ENCODE measurements at regions not wholly inside any gene's neighbourhood (a gene's known extent, or its start where the extent isn't known, plus 50 kb on each side); places are given as distances from the start of the nearest gene placed in this dataset.
A peak's percentile ranks its signal among the peaks of the same experiment; 100 is the strongest.
"Not testable (repeated sequence)": the region's sequence is repeated elsewhere in the genome, so short reads cannot be mapped to it uniquely, and the experiment has no call there.

GRCh38 chr2:111455016-111456015 lies 334.6 kb downstream of the BCL2L11 start:
- DNase-seq, result not testable (repeated sequence)

DNA sequence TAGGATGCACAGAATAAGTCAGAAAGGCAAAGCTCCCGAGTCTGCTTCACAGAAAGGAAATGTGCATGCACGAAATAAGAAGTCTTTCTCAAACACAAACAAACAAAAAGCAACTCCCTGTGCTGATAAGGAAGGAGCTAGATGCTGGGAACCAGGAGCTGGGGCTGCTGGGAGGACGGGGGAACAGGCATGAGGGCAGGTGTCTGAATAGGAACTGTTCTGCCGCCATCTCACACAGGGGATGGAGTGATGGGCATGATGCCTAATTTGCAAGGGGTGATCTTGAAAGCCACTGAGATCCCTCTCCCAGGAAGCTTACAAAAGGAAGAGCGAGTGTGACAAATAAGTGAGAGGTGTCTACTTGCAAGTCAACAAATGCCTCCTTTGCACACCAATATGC lies 336.5 kb downstream of the BCL2L11 start:
- DNase-seq, result not testable (repeated sequence)

- not testable (repeated sequence) for DNase-seq
Measured at GRCh38 chr2:111460901-111461300, 340.2 kb downstream of the BCL2L11 start.

- not testable (repeated sequence) for DNase-seq
Measured at GRCh38 chr2:111461831-111462230, 341.1 kb downstream of the BCL2L11 start.

- not testable (repeated sequence) for DNase-seq
Measured at GRCh38 chr2:111462572-111462971, 341.9 kb downstream of the BCL2L11 start.

DNA sequence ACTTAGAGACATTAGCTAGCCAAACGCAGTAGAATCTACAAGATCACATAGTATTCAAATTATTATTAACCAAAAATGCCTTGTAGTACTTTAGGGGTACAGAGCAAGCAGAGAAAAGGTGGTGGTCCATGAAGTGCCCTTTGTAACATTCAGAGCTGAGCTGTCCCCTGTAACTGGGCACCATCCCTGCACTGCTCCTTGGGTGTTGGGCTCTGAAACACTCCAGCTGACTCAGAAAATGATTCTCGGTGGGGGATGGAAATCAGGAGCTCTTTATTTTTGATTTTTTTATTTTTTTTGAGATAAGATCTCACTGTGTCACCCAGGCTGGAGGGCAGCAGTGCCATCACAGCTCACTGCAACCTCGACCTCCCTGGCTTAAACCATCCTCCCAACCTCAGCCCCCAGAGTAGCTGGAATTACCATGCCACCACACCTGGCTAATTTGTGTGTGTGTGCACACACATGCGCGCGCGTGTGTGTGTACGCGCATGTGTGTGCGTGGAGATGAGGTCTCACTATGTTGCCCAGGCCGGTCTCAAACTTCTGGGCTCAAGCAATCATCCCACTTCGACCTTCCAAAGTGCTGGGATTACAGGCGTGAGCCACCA lies 342.6 kb downstream of the BCL2L11 start:
- DNase-seq, result peak; percentile 24

GRCh38 chr2:111463956-111464355 lies 343.2 kb downstream of the BCL2L11 start:
- DNase-seq, result peak; percentile 63

- not testable (repeated sequence) for DNase-seq
Measured at GRCh38 chr2:111464367-111464766, 343.7 kb downstream of the BCL2L11 start.

- DNase-seq, result not testable (repeated sequence)
Measured at GRCh38 chr2:111465521-111465920, 344.8 kb downstream of the BCL2L11 start.

DNA sequence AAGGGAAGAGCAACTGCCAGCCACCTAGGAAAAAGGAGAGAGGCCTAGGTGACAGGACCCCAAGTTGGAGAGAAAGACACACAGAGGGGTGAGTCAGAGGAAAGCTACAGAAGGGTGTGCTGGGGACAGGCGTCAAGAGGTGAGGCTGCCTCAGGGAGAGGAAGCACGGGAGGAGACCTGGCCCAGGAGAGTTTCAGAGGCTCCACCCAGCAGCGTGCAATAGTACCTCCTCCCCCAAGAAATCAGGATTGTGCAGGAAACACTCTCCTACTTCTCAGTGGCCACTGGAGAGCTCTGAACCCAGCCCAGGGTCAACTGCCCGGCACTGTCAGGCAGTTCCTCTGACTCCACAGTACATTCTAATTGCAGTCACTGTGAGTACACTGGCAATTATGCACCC lies 346.0 kb downstream of the BCL2L11 start:
- not testable (repeated sequence) for DNase-seq

DNA sequence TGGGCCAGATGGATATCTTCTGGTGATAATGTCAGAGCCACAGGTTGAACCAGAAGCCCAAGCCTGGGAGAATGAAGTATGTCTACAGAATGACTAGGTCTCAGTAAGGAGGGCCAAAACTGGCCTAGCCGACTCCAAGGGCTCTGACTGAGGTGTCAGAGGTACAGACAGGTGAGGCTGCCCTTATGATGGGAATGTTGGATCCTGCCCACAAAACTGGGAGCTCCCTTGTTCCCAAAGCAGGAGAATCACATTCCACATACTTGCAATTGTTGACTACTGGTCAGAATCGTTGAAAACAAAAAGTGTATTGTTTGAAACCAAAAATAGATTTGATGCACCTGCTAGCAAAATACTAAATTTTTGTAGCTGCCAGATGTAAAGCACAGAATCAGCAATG lies 350.2 kb downstream of the BCL2L11 start:
- not testable (repeated sequence) for DNase-seq

DNA sequence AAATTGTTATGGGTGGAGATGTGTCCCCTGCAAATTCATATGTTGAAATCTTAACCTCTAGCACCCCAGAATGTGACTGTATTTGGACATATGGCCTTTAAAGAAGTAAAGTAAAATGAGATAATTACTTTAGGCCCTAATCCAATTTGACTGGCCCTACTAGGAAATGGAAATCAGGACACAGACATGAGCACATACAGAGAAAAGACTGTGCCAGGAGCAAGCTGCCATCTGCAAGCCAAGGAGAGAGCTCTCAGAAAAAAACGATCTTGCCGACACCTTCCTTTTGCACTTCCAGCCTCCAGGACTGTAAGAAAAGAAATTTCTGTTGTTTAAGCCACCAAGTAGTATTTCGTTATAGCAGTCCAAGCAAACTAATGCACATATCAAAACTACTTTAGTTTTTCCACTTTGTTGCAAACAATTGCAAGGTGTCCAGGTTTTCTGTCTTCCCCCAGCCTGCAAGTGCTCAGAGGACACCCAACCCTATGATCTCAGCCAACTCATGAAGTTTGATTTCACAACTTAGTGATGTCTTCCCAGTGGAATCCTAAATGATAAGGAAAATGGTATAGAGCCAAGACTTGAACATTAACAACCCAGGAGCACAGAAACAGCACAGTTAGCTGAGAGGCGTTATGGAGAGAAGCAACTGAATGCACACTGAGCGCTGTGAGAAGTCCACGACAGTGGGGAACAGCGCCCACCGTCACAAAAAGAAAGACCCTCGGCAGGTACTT lies 351.2 kb downstream of the BCL2L11 start:
- not testable (repeated sequence) for DNase-seq

DNA sequence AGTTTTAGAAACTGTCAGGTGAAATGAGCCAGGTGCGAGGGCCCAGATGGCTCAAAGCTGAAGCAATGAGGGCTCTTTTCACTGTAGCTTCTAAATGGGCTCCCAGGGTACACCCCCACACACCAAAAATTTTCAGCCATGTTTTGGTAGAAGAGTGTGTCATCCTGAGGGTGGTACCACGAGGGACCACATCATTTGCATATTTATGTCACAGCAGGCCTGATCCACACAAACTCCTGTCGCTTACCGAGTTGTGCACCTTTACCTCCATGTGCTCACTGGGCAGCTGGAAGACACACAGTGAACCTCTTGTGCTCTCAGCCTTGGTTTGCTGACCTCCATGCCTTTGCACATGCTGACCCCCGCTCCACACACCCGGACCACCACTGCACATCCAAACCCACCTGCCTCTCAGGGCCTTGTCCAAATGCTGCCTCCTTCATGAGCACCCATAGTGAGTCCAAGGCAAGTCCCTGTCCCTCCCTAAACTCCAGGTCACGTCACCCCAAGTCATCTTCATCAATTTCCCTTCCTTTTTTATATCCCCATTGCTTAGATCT lies 352.2 kb downstream of the BCL2L11 start:
- not testable (repeated sequence) for DNase-seq

GRCh38 chr2:111473522-111473921 lies 352.8 kb downstream of the BCL2L11 start:
- DNase-seq, result not testable (repeated sequence)

DNA sequence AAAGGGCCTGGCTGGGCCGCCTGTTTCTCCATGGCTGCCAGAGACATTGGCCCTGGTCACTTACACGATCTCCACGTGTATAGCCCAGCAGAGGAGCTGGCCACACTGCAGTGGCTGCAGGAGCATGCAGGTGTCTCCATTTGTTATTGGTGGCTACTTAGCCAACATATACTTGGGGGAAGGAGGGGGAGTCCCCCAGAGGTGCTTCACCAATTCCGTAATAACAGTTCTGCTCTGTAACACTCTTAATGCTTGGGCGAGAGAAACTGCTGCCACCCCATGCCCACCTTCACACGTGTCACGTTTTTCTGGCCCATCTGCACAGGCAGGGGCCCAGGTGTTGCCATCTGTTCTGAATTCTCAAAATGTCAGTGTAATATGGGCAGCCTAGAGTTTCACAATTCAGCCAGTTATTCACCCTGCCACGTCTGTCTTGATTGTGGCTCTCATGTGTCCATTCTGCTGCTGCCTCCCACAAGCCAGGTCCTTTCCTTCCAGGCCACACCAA lies 353.5 kb downstream of the BCL2L11 start:
- not testable (repeated sequence) for DNase-seq

DNA sequence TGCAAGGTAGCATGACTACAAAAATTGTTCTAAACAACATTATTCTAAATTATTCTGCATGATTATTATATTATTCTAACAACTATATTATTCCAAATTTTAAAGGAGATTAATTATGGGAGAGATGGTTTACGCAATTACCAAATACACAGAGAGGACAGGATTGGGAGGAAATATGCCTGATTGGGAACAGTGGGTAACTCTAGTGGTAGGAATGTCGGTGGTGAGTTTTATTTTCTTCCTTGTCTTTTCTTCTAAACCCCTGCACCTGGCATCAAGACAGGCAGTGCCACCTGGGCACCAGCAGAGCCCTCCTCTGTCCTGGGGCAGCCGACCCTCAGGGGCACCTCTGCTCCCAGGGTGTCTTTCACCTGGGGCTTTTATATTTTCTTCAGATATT lies 357.6 kb downstream of the BCL2L11 start:
- not testable (repeated sequence) for DNase-seq

DNA sequence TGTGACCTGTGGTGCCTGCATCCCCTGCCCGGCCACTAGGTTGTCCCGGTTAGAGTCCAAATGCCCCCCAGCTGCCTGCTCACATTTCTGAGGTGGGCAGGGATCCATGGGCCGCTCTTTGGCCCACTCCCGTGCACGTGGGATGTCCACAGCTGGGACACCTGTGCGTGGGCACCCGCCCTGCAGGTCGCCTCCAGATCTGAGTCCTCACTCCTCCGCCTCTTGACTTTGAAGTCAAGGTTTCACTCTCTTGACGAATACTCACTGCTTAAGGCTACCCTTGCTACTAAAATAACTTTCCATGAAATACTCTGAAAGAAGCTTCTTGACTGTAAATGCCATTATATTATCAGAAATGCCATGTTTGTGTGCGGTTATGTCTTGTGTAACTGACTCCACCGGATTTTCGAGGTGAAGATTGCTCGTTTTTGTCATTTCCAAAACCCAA lies 358.2 kb downstream of the BCL2L11 start:
- not testable (repeated sequence) for DNase-seq

GRCh38 chr2:111480016-111480625 lies 359.4 kb downstream of the BCL2L11 start:
- DNase-seq, result not testable (repeated sequence)

GRCh38 chr2:111480633-111481032 lies 359.9 kb downstream of the BCL2L11 start:
- DNase-seq, result not testable (repeated sequence)

GRCh38 chr2:111481219-111481618 lies 360.5 kb downstream of the BCL2L11 start:
- DNase-seq, result not testable (repeated sequence)

DNA sequence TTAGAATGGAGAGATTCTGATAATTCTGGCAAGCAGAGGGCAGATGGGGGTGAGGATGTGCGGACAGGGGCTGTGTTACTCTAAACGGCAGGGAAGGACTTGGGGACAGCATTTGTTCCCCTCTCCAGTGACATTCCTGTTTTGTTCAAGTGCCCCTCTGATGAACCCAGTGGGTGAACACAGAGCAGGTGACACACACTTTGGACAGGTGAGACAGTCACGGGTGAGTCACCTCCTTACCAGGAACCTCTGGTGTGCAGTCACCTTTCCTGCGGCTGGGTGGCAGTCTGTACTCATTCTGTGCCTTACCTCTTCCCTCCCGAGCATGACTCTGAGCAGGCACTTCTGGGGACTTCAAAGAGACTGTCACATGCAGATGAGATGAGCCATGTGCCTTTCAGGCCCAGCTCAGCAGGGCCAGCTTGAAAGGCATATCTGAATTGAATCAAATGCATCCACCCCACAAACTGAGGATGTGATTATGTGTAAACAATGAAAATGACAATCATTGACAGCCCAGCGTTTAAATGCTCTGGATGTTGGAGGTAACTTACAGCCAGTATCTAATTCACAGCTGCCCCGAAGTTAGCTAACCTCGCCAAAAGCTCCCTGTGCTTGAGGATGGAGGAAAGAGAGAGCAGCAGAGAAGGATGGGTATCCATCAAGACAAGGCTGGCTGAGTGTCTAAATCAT lies 362.4 kb downstream of the BCL2L11 start:
- DNase-seq, result not testable (repeated sequence)
